Liver (tissue), 8 donors: ENCODE measurements at regions not wholly inside any gene's neighbourhood (a gene's known extent, or its start where the extent isn't known, plus 50 kb on each side); places are given as distances from the start of the nearest gene placed in this dataset.

ENCODE experiments used
- DNase-seq: peaks from one replicate; pipeline ENCODE4 v3.0.0-alpha.2; 2017; ENCODE audit warnings: low spot score
- H3K27ac ChIP-seq, 2 donors: one replicate each; pipeline ENCODE4 v1.7.0; 2013; ENCODE audit warnings: inconsistent platforms in 2 of 2, low read length in 2 of 2, control low read depth in 1 of 2, low read depth in 1 of 2, mild to moderate bottlenecking in 1 of 2
- H3K27me3 ChIP-seq, 4 donors: one replicate each; pipeline versions ENCODE4 v1.6.1 to v1.7.0; 2013; ENCODE audit warnings: low read length in 3 of 4, inconsistent platforms in 1 of 4, mild to moderate bottlenecking in 1 of 4, moderate library complexity in 1 of 4; ENCODE audit not compliant: control insufficient read depth in 4 of 4, insufficient read depth in 4 of 4
- H3K36me3 ChIP-seq, 4 donors: one replicate each; pipeline versions ENCODE4 v1.6.1 to v1.7.0; 2013; ENCODE audit warnings: low read length in 3 of 4, mild to moderate bottlenecking in 3 of 4, low read depth in 1 of 4, moderate library complexity in 1 of 4; ENCODE audit not compliant: control insufficient read depth in 4 of 4, insufficient read depth in 3 of 4
- H3K4me1 ChIP-seq, 4 donors: one replicate each; pipeline versions ENCODE4 v1.6.1 to v1.7.0; 2013; ENCODE audit warnings: low read length in 3 of 4, mild to moderate bottlenecking in 3 of 4, moderate library complexity in 1 of 4; ENCODE audit not compliant: control insufficient read depth in 4 of 4, insufficient read depth in 4 of 4
- H3K4me3 ChIP-seq, 3 donors: one replicate each; pipeline versions ENCODE4 v1.6.1 to v1.7.0; 2013; ENCODE audit warnings: low read length in 3 of 3, control low read depth in 1 of 3, low read depth in 1 of 3, mild to moderate bottlenecking in 1 of 3
- H3K9ac ChIP-seq, 2 donors: one replicate each; pipeline ENCODE4 v1.7.0; 2013; ENCODE audit warnings: low read length in 2 of 2, mild to moderate bottlenecking in 2 of 2, moderate library complexity in 2 of 2, control low read depth in 1 of 2, low read depth in 1 of 2
- H3K9me3 ChIP-seq, 4 donors: one replicate each; pipeline versions ENCODE4 v1.6.1 to v1.7.0; 2013; ENCODE audit warnings: low read length in 3 of 4; ENCODE audit not compliant: control insufficient read depth in 4 of 4
- CTCF ChIP-seq: fragments of 150-350 bp; IDR thresholded peaks from 2 replicates; pipeline ENCODE4 v1.5.1; 2017; ENCODE audit warnings: improper control_type of control experiment, low read depth, low read length; ENCODE audit not compliant: missing input control
- EGR1 ChIP-seq, 2 donors: IDR thresholded peaks; 2 replicates each; pipeline ENCODE4 v1.6.1; 2016 to 2018; ENCODE audit warnings: antibody characterized with exemption in 2 of 2, low read depth in 2 of 2
- FOXA1 ChIP-seq: IDR thresholded peaks from 2 replicates; pipeline ENCODE4 v1.6.1; 2016; ENCODE audit warnings: antibody characterized with exemption
- FOXA2 ChIP-seq: IDR thresholded peaks from 2 replicates; pipeline ENCODE4 v1.6.1; 2016; ENCODE audit warnings: antibody characterized with exemption
- GABPA ChIP-seq, 2 donors: IDR thresholded peaks in 1 of 2; conservative IDR thresholded peaks in 1 of 2; 2 replicates each; pipeline ENCODE4 v1.6.1; 2016; ENCODE audit warnings: antibody characterized with exemption in 2 of 2, mild to moderate bottlenecking in 1 of 2, moderate library complexity in 1 of 2
- HNF4A ChIP-seq, 2 donors: conservative IDR thresholded peaks; 2 replicates each; pipeline ENCODE4 v1.6.1; 2016; ENCODE audit warnings: antibody characterized with exemption in 2 of 2, mild to moderate bottlenecking in 2 of 2
- HNF4G ChIP-seq: IDR thresholded peaks from 2 replicates; pipeline ENCODE4 v1.6.1; 2016; ENCODE audit warnings: antibody characterized with exemption
- JUND ChIP-seq, 2 donors: IDR thresholded peaks; 2 replicates each; pipeline ENCODE4 v1.6.1; 2016; ENCODE audit warnings: antibody characterized with exemption in 2 of 2
- NR2F2 ChIP-seq: IDR thresholded peaks from 2 replicates; pipeline ENCODE4 v1.6.1; 2016; ENCODE audit warnings: antibody characterized with exemption
- RAD21 ChIP-seq, 2 donors: IDR thresholded peaks; 2 replicates each; pipeline ENCODE4 v1.6.1; 2016; ENCODE audit warnings: antibody characterized with exemption in 2 of 2, mild to moderate bottlenecking in 2 of 2
- REST ChIP-seq: IDR thresholded peaks from 2 replicates; pipeline ENCODE4 v1.6.1; 2016; ENCODE audit warnings: antibody characterized with exemption, mild to moderate bottlenecking
- RXRA ChIP-seq, 2 donors: IDR thresholded peaks; 2 replicates each; pipeline ENCODE4 v1.6.1; 2017 to 2018; ENCODE audit warnings: antibody characterized with exemption in 2 of 2, mild to moderate bottlenecking in 1 of 2
- SP1 ChIP-seq: IDR thresholded peaks from 2 replicates; pipeline ENCODE4 v1.6.1; 2018; ENCODE audit warnings: antibody characterized with exemption, mild to moderate bottlenecking
- TAF1 ChIP-seq: conservative IDR thresholded peaks from 2 replicates; pipeline ENCODE4 v1.6.1; 2016; ENCODE audit warnings: antibody characterized with exemption, mild to moderate bottlenecking
- YY1 ChIP-seq: IDR thresholded peaks from 2 replicates; pipeline ENCODE4 v1.6.1; 2016; ENCODE audit warnings: antibody characterized with exemption, mild to moderate bottlenecking
- WGBS: extraction: QIAGEN DNeasy Blood & Tissue Kit; methylation state at CpG from one replicate; pipeline ENCODE4 v1.1.7; 2013; 5-methylcytosine and 5-hydroxymethylcytosine counted together
- TF ChIP-seq, protein P1 (sequence below): IDR thresholded peaks from 2 replicates; pipeline ENCODE4 v1.6.1; 2016; ENCODE audit warnings: antibody characterized with exemption
- TF ChIP-seq, protein P2 (sequence below): IDR thresholded peaks from 2 replicates; pipeline ENCODE4 v1.6.1; 2016; ENCODE audit warnings: antibody characterized with exemption
- donor health status: healthy.
- donor health status: healthy.
- donor health status: healthy.
- donor health status: healthy.
- donor health status: healthy.

- WGBS = 69% methylated on average over 4 of the region's 4 CpGs
- no peak for DNase-seq
- TF ChIP-seq HNF4A (conservative IDR thresholded peaks at IDR 0.05) (no peak), RAD21 (IDR thresholded peaks at IDR 0.05) (no peak), TAF1 (no peak), YY1 (no peak), FOXA2 (no peak), EGR1 (IDR thresholded peaks at IDR 0.05; ENCODE audit: low read depth in 2 of 2) (no peak), REST (no peak), NR2F2 (no peak), HNF4G (no peak), CTCF (no peak), GABPA (IDR thresholded peaks at IDR 0.05 in 1 of 2, conservative IDR thresholded peaks at IDR 0.05 in 1 of 2) (no peak), FOXA1 (no peak), RXRA (IDR thresholded peaks at IDR 0.05) (no peak), JUND (IDR thresholded peaks at IDR 0.05) (no peak)
- TF ChIP-seq, protein P1, sequence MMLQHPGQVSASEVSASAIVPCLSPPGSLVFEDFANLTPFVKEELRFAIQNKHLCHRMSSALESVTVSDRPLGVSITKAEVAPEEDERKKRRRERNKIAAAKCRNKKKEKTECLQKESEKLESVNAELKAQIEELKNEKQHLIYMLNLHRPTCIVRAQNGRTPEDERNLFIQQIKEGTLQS = no peak
- TF ChIP-seq, protein P2, sequence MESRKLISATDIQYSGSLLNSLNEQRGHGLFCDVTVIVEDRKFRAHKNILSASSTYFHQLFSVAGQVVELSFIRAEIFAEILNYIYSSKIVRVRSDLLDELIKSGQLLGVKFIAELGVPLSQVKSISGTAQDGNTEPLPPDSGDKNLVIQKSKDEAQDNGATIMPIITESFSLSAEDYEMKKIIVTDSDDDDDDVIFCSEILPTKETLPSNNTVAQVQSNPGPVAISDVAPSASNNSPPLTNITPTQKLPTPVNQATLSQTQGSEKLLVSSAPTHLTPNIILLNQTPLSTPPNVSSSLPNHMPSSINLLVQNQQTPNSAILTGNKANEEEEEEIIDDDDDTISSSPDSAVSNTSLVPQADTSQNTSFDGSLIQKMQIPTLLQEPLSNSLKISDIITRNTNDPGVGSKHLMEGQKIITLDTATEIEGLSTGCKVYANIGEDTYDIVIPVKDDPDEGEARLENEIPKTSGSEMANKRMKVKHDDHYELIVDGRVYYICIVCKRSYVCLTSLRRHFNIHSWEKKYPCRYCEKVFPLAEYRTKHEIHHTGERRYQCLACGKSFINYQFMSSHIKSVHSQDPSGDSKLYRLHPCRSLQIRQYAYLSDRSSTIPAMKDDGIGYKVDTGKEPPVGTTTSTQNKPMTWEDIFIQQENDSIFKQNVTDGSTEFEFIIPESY = no peak
These were observed 109.5 kb upstream of the SDK1 start for GRCh38 chr7:3191548-3191947.

DNA sequence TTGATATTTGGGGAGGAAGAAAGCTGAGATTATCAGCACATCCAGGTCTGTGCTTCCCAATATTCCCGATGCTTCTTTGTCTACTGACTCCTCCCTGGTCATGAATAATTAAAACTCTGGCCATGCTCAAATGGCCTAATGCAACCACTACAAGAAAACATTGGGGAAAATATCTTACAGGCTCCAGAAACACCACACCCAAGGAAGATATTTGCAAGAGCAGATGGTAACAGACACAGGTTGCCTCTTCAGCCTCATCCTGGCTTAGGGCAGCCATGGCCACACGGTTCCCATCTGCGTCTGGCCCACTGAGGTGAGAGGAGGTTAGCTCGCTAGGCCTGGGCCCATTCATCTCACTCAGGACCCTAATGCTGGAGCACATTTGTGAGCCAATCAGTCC lies 108.4 kb upstream of the SDK1 start:
- TF ChIP-seq SP1 = no peak
- no peak for TF ChIP-seq JUND (IDR thresholded peaks at IDR 0.05)
- no peak for TF ChIP-seq CTCF
- no peak for TF ChIP-seq FOXA2
- no peak for TF ChIP-seq REST
- TF ChIP-seq FOXA1 = no peak

More at GRCh38 chr7:3191548-3191947, 109.5 kb upstream of the SDK1 start:
- Histone ChIP-seq H3K9ac (no peak overlapping the region), H3K36me3 (no peaks in the 10 kb centered on the region), H3K4me1 (no peaks in the 10 kb centered on the region), H3K27ac (no peak overlapping the region), H3K4me3 (no peak overlapping the region), H3K27me3 (peaks cover 0 to 5% (median 0%) of the 10 kb centered on the region in 4 donors), H3K9me3 (no peaks in the 10 kb centered on the region)

More for the DNA sequence above, 108.4 kb upstream of the SDK1 start:
- no peaks in the 10 kb centered on the region for H3K9me3 ChIP-seq
- 75% methylated on average over 4 of the region's 4 CpGs for WGBS
- no peak overlapping the region for H3K27ac ChIP-seq
- no peaks in the 10 kb centered on the region for H3K36me3 ChIP-seq
- H3K9ac ChIP-seq = no peak overlapping the region
- no peaks in the 10 kb centered on the region for H3K4me1 ChIP-seq
- DNase-seq = no peak
- H3K27me3 ChIP-seq = peaks cover 0 to 5% (median 0%) of the 10 kb centered on the region in 4 donors
- no peak overlapping the region for H3K4me3 ChIP-seq
